ENCODE measurements at regions not wholly inside any gene's neighbourhood (a gene's known extent, or its start where the extent isn't known, plus 50 kb on each side); places are given as distances from the start of the nearest gene placed in this dataset.

- TF ChIP-seq, protein P1, sequence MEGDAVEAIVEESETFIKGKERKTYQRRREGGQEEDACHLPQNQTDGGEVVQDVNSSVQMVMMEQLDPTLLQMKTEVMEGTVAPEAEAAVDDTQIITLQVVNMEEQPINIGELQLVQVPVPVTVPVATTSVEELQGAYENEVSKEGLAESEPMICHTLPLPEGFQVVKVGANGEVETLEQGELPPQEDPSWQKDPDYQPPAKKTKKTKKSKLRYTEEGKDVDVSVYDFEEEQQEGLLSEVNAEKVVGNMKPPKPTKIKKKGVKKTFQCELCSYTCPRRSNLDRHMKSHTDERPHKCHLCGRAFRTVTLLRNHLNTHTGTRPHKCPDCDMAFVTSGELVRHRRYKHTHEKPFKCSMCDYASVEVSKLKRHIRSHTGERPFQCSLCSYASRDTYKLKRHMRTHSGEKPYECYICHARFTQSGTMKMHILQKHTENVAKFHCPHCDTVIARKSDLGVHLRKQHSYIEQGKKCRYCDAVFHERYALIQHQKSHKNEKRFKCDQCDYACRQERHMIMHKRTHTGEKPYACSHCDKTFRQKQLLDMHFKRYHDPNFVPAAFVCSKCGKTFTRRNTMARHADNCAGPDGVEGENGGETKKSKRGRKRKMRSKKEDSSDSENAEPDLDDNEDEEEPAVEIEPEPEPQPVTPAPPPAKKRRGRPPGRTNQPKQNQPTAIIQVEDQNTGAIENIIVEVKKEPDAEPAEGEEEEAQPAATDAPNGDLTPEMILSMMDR (IDR thresholded peaks at IDR 0.05; ENCODE audit: insufficient read depth, low read length) = no peak
- TF ChIP-seq GABPA (IDR thresholded peaks at IDR 0.05; ENCODE audit: low read depth) (no peak), SPI1 (IDR thresholded peaks at IDR 0.05; ENCODE audit: borderline replicate concordance, low read depth) (no peak), POLR2AphosphoS5 (IDR thresholded peaks at IDR 0.05; ENCODE audit: low read depth) (no peak)
- TF ChIP-seq, protein P2, sequence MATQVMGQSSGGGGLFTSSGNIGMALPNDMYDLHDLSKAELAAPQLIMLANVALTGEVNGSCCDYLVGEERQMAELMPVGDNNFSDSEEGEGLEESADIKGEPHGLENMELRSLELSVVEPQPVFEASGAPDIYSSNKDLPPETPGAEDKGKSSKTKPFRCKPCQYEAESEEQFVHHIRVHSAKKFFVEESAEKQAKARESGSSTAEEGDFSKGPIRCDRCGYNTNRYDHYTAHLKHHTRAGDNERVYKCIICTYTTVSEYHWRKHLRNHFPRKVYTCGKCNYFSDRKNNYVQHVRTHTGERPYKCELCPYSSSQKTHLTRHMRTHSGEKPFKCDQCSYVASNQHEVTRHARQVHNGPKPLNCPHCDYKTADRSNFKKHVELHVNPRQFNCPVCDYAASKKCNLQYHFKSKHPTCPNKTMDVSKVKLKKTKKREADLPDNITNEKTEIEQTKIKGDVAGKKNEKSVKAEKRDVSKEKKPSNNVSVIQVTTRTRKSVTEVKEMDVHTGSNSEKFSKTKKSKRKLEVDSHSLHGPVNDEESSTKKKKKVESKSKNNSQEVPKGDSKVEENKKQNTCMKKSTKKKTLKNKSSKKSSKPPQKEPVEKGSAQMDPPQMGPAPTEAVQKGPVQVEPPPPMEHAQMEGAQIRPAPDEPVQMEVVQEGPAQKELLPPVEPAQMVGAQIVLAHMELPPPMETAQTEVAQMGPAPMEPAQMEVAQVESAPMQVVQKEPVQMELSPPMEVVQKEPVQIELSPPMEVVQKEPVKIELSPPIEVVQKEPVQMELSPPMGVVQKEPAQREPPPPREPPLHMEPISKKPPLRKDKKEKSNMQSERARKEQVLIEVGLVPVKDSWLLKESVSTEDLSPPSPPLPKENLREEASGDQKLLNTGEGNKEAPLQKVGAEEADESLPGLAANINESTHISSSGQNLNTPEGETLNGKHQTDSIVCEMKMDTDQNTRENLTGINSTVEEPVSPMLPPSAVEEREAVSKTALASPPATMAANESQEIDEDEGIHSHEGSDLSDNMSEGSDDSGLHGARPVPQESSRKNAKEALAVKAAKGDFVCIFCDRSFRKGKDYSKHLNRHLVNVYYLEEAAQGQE (IDR thresholded peaks at IDR 0.05; ENCODE audit: insufficient replicate concordance, low read depth) = no peak
- H3K27ac ChIP-seq (replicated peaks) = no peak overlapping the region
- DNase-seq (ENCODE audit: low read depth in 1 of 2, low spot score in 1 of 2) = no peak
- H3K4me3 ChIP-seq (replicated peaks; ENCODE audit: insufficient read depth, low read length) = no peak overlapping the region
- peaks cover 3% of the 10 kb centered on the region for H3K27me3 ChIP-seq (ENCODE audit: insufficient read depth, poor library complexity, severe bottlenecking)
Observed at GRCh38 chr13:59472134-59472533, 691.6 kb downstream of the DIAPH3 start.

DNA sequence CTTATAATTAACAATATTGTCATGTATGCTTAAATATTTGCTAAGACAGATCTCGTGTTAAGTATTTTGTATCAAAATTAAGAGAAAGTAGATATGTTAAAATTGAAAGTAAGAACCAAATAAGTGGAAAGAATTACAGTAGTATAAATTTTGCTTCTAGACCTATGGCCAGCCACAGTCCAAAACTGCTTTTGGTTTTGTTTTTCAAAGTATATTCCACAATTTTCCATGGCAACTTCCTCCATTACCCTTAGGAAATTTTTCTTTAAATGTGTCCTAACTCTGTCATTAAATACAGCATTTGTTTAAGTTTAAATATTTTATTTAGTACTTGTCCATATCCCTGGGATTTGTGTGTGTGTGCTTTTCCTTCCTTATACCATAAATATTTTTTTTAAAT, 689.0 kb downstream of the DIAPH3 start:
- no peak for TF ChIP-seq SPI1 (IDR thresholded peaks at IDR 0.05; ENCODE audit: borderline replicate concordance, low read depth)
- no peak for TF ChIP-seq POLR2AphosphoS5 (IDR thresholded peaks at IDR 0.05; ENCODE audit: low read depth)
- TF ChIP-seq, protein P2 (IDR thresholded peaks at IDR 0.05; ENCODE audit: insufficient replicate concordance, low read depth) = no peak
- no peak for TF ChIP-seq GABPA (IDR thresholded peaks at IDR 0.05; ENCODE audit: low read depth)
- TF ChIP-seq, protein P1 (IDR thresholded peaks at IDR 0.05; ENCODE audit: insufficient read depth, low read length) = no peak
- peaks cover 3% of the 10 kb centered on the region for H3K27me3 ChIP-seq (ENCODE audit: insufficient read depth, poor library complexity, severe bottlenecking)
- H3K27ac ChIP-seq (replicated peaks) = no peak overlapping the region
- no peak for DNase-seq (ENCODE audit: low read depth in 1 of 2, low spot score in 1 of 2)
- H3K4me3 ChIP-seq (replicated peaks; ENCODE audit: insufficient read depth, low read length) = no peak overlapping the region

GRCh38 chr13:59475911-59476310, 687.8 kb downstream of the DIAPH3 start:
- no peaks in the 10 kb centered on the region for H3K27me3 ChIP-seq (ENCODE audit: insufficient read depth, poor library complexity, severe bottlenecking)
- H3K27ac ChIP-seq (replicated peaks) = no peak overlapping the region
- no peak for TF ChIP-seq POLR2AphosphoS5 (IDR thresholded peaks at IDR 0.05; ENCODE audit: low read depth)
- TF ChIP-seq, protein P1 (IDR thresholded peaks at IDR 0.05; ENCODE audit: insufficient read depth, low read length) = no peak
- H3K4me3 ChIP-seq (replicated peaks; ENCODE audit: insufficient read depth, low read length) = no peak overlapping the region
- DNase-seq (ENCODE audit: low read depth in 1 of 2, low spot score in 1 of 2) = no peak

GRCh38 chr13:59476366-59476765, 687.4 kb downstream of the DIAPH3 start:
- TF ChIP-seq POLR2AphosphoS5 (IDR thresholded peaks at IDR 0.05; ENCODE audit: low read depth) = no peak
- TF ChIP-seq, protein P1 (IDR thresholded peaks at IDR 0.05; ENCODE audit: insufficient read depth, low read length) = no peak
- TF ChIP-seq, protein P2 (IDR thresholded peaks at IDR 0.05; ENCODE audit: insufficient replicate concordance, low read depth) = no peak
- TF ChIP-seq GABPA (IDR thresholded peaks at IDR 0.05; ENCODE audit: low read depth) = no peak
- no peak for TF ChIP-seq SPI1 (IDR thresholded peaks at IDR 0.05; ENCODE audit: borderline replicate concordance, low read depth)
- no peak for DNase-seq (ENCODE audit: low read depth in 1 of 2, low spot score in 1 of 2)
- Histone ChIP-seq H3K27ac (replicated peaks) (no peak overlapping the region), H3K27me3 (ENCODE audit: insufficient read depth, poor library complexity, severe bottlenecking) (no peaks in the 10 kb centered on the region), H3K4me3 (replicated peaks; ENCODE audit: insufficient read depth, low read length) (no peak overlapping the region)

Measured in HL-60 (cell line).